GM21381 (cell line): ENCODE measurements at regions not wholly inside any gene's neighbourhood (a gene's known extent, or its start where the extent isn't known, plus 50 kb on each side); places are given as distances from the start of the nearest gene placed in this dataset.
"Not testable (repeated sequence)": the region's sequence is repeated elsewhere in the genome, so short reads cannot be mapped to it uniquely, and the experiment has no call there.

Experiments used
- ATAC-seq: cut with Tn5 transposase; IDR thresholded peaks from one replicate; pipeline ENCODE4 v1.9.1; 2021; ENCODE audit warnings: mild to moderate bottlenecking, moderate library complexity; ENCODE audit not compliant: unreplicated experiment

- no peak for ATAC-seq
These were observed 159.5 kb upstream of the IRF2BP2 start for GRCh38 chr1:234769284-234769985.

- no peak for ATAC-seq
These were observed 158.7 kb upstream of the IRF2BP2 start for GRCh38 chr1:234768569-234769283.

- no peak for ATAC-seq
These were observed 158.2 kb upstream of the IRF2BP2 start for GRCh38 chr1:234768171-234768568.

- no peak for ATAC-seq
These were observed 155.7 kb upstream of the IRF2BP2 start for GRCh38 chr1:234765672-234766071.

- ATAC-seq = no peak
These were observed 155.2 kb upstream of the IRF2BP2 start for GRCh38 chr1:234765181-234765580.

- ATAC-seq = no peak
These were observed 153.9 kb upstream of the IRF2BP2 start for GRCh38 chr1:234763910-234764309.

- no peak for ATAC-seq
These were observed 153.4 kb upstream of the IRF2BP2 start for GRCh38 chr1:234763367-234763766.

GRCh38 chr1:234762127-234762526 is 152.1 kb upstream of the IRF2BP2 start:
- ATAC-seq = not testable (repeated sequence)

- ATAC-seq = no peak
These were observed 150.3 kb upstream of the IRF2BP2 start for GRCh38 chr1:234760303-234760723.

- no peak for ATAC-seq
These were observed 149.9 kb upstream of the IRF2BP2 start for GRCh38 chr1:234759888-234760287.

- ATAC-seq = no peak
These were observed 148.9 kb upstream of the IRF2BP2 start for GRCh38 chr1:234758851-234759250.

- no peak for ATAC-seq
These were observed 146.9 kb upstream of the IRF2BP2 start for GRCh38 chr1:234756857-234757256.

- no peak for ATAC-seq
These were observed 146.2 kb upstream of the IRF2BP2 start for GRCh38 chr1:234756066-234756774.

- no peak for ATAC-seq
These were observed 145.5 kb upstream of the IRF2BP2 start for GRCh38 chr1:234755449-234755863.

- ATAC-seq = no peak
These were observed 144.0 kb upstream of the IRF2BP2 start for GRCh38 chr1:234753979-234754378.

GRCh38 chr1:234752927-234753326 is 142.9 kb upstream of the IRF2BP2 start:
- no peak for ATAC-seq

- no peak for ATAC-seq
These were observed 141.7 kb upstream of the IRF2BP2 start for GRCh38 chr1:234751678-234752077.

- ATAC-seq = no peak
These were observed 141.1 kb upstream of the IRF2BP2 start for GRCh38 chr1:234750922-234751627.

GRCh38 chr1:234748713-234749112 is 138.7 kb upstream of the IRF2BP2 start:
- ATAC-seq = no peak

- ATAC-seq = no peak
These were observed 138.1 kb upstream of the IRF2BP2 start for GRCh38 chr1:234748066-234748465.

- ATAC-seq = no peak
These were observed 136.8 kb upstream of the IRF2BP2 start for GRCh38 chr1:234746798-234747196.
